Esophagus squamous epithelium (tissue), 5 donors: ENCODE measurements at regions not wholly inside any gene's neighbourhood (a gene's known extent, or its start where the extent isn't known, plus 50 kb on each side); places are given as distances from the start of the nearest gene placed in this dataset.

ENCODE experiments used
- DNase-seq: peaks from one replicate; lab custom pipeline; 2025; lab: John Stamatoyannopoulos, UW
- H3K27ac ChIP-seq, 4 donors: fragments of 200-600 bp; sonication (generic); one replicate each; pipeline ENCODE4 v1.5.1; 2016 to 2019; ENCODE audit warnings: mild to moderate bottlenecking in 1 of 4
- H3K27me3 ChIP-seq, 4 donors: fragments of 200-600 bp; sonication (generic); 1 replicate in 3 of 4; 2 replicates in 1 of 4; pipeline versions ENCODE4 v1.5.1 to v1.6.0; 2017 to 2021; ENCODE audit warnings: antibody characterized with exemption in 1 of 4
- H3K36me3 ChIP-seq, 3 donors: fragments of 200-600 bp; sonication (generic); one replicate each; pipeline ENCODE4 v1.5.1; 2016 to 2019
- H3K4me1 ChIP-seq, 3 donors: fragments of 200-600 bp; sonication (generic); one replicate each; pipeline ENCODE4 v1.5.1; 2017 to 2019
- H3K4me3 ChIP-seq, 4 donors: fragments of 200-600 bp; sonication (generic); 1 replicate in 3 of 4; 2 replicates in 1 of 4; pipeline ENCODE4 v1.5.1; 2016 to 2019; ENCODE audit warnings: mild to moderate bottlenecking in 2 of 4, moderate library complexity in 1 of 4
- H3K9me3 ChIP-seq, 3 donors: fragments of 200-600 bp; sonication (generic); one replicate each; pipeline ENCODE4 v1.5.1; 2016 to 2019
- POLR2A ChIP-seq, 4 donors: fragments of 450-650 bp; IDR thresholded peaks; one replicate each; pipeline ENCODE4 v1.6.1; 2017; ENCODE audit warnings: antibody characterized with exemption in 4 of 4, mild to moderate bottlenecking in 4 of 4, moderate library complexity in 3 of 4
- WGBS, 2 donors: methylation state at CpG; one replicate each; pipeline ENCODE4 v1.1.5; 2018; 5-methylcytosine and 5-hydroxymethylcytosine counted together
- intact Hi-C: fragments of 100-400 bp; cut with DNase I; formaldehyde crosslinking; loops from one replicate; pipeline ENCODE4 v1.15.0; 2022
- TF ChIP-seq, protein P1 (sequence below), 6 experiments: fragments of 450-650 bp in 4 of 6; fragments of 200-600 bp in 2 of 6; sonication (generic) in 2 of 6; IDR thresholded peaks; one replicate each; pipeline ENCODE4 v1.5.1; 2016 to 2019; ENCODE audit warnings: antibody characterized with exemption in 6 of 6, mild to moderate bottlenecking in 4 of 6, moderate library complexity in 4 of 6
- donor health status: DM: yes; HTN: yes; CAD: no.

DNA sequence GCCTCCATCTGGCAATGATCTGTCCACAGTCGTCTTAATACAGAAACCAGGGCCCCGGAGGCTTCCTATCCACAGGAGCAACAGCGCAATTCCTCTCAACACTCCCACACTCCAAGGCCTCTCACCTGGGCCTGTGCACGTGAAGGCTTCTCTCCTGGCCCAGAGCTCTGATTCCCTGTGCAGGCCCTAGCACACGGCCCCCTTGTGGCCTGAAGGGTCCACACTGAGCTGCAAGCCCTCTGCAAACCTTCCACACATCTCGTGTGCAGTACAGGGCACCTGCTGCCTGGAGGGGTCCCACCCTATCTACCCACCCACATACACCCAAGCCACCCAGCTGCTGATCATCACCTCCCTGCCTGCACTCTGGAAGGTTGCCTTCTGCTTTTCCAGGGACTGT is 150.1 kb upstream of the NUDT10 start:
- Histone ChIP-seq H3K36me3 (no peaks in the 10 kb centered on the region), H3K4me1 (no peaks in the 10 kb centered on the region), H3K27ac (no peak overlapping the region), H3K9me3 (no peaks in the 10 kb centered on the region), H3K27me3 (no peaks in the 10 kb centered on the region), H3K4me3 (no peak overlapping the region)
- WGBS, 2 donors: 49 to 80% methylated on average over 1 to 5 of the region's 6 CpGs
- TF ChIP-seq, protein P1, sequence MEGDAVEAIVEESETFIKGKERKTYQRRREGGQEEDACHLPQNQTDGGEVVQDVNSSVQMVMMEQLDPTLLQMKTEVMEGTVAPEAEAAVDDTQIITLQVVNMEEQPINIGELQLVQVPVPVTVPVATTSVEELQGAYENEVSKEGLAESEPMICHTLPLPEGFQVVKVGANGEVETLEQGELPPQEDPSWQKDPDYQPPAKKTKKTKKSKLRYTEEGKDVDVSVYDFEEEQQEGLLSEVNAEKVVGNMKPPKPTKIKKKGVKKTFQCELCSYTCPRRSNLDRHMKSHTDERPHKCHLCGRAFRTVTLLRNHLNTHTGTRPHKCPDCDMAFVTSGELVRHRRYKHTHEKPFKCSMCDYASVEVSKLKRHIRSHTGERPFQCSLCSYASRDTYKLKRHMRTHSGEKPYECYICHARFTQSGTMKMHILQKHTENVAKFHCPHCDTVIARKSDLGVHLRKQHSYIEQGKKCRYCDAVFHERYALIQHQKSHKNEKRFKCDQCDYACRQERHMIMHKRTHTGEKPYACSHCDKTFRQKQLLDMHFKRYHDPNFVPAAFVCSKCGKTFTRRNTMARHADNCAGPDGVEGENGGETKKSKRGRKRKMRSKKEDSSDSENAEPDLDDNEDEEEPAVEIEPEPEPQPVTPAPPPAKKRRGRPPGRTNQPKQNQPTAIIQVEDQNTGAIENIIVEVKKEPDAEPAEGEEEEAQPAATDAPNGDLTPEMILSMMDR (IDR thresholded peaks at IDR 0.05): no peak
- no peak for TF ChIP-seq POLR2A (IDR thresholded peaks at IDR 0.05)
- intact Hi-C loops: no loop called here
- DNase-seq: no peak

DNA sequence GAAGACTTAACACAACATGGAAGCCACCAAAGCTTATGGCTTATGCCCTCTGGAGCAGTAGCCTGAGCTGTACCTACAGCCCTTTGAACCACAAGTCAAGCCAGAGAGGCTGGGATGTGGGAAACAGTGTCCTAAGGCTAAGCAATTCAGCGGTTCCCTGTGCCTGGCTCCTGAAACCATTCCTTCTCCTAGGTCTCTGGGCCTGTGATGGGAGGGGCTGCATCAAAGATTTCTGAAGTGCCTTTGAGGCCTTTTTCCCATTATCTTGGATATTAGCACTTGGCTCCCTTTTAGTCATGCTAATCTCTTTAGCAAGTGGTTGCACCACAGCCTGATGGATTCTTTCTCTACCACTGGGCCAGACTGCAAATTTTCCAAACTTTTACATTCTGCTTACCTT is 140.5 kb upstream of the NUDT10 start:
- WGBS, 2 donors: 75% methylated on average over 1 of the region's 1 CpG; no CpG with 5 or more reads in 1 of the 2 donors
- H3K36me3 ChIP-seq: no peaks in the 10 kb centered on the region
- H3K9me3 ChIP-seq: peaks cover 0 to 2% (median 0%) of the 10 kb centered on the region in 3 donors
- no peak overlapping the region for H3K27ac ChIP-seq
- H3K4me1 ChIP-seq: no peaks in the 10 kb centered on the region
- intact Hi-C loops: no loop called here
- TF ChIP-seq POLR2A (IDR thresholded peaks at IDR 0.05): no peak
- TF ChIP-seq, protein P1 (IDR thresholded peaks at IDR 0.05): no peak
- H3K4me3 ChIP-seq: no peak overlapping the region
- no peak for DNase-seq
- peaks cover 0 to 2% (median 0%) of the 10 kb centered on the region in 4 donors for H3K27me3 ChIP-seq

DNA sequence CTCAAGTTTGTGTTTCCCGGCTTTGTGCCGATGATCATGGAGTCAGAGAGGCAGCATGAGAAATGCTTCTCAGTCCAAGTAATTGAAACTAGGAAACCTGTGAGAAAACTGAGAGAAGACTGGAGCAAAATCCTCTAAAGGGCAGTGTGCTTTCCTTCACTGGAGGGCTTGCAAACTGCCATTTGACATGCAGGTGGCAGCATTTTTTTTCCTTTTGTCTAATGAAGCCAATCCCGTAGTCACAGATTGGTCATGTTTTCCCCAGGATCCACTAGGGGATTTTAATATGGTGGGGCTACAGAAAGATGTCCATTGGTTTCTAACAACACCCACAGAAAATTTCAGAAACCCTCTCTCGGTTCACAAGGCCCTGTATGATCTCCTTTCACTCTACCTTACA is 117.4 kb upstream of the NUDT10 start:
- Histone ChIP-seq H3K36me3 (no peaks in the 10 kb centered on the region), H3K27ac (no peak overlapping the region), H3K27me3 (no peaks in the 10 kb centered on the region), H3K9me3 (no peaks in the 10 kb centered on the region), H3K4me1 (no peaks in the 10 kb centered on the region), H3K4me3 (no peak overlapping the region)
- TF ChIP-seq, protein P1 (IDR thresholded peaks at IDR 0.05): no peak
- no peak for TF ChIP-seq POLR2A (IDR thresholded peaks at IDR 0.05)
- 33 to 63% methylated on average over 2 to 4 of the region's 4 CpGs for WGBS, 2 donors
- intact Hi-C loops: no loop called here
- DNase-seq: no peak

DNA sequence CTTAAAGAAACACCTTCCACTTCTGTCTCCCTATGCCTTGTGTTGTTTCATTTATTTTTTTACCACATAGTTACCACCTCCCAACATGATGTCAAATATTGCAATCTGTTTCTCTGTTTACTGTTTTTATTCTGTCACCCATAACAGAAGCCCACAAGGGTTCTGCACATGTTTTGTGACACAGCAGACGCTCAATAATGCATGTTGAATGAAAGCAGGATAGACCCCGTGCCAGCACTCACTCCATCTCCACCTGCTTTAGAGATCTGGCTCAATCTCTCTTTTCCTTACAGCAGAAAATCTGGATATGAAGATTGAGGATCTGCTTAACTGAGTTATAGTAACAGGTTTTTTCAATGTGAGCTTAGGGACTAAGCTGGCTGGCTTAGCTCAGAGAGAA is 116.8 kb upstream of the NUDT10 start:
- TF ChIP-seq POLR2A (IDR thresholded peaks at IDR 0.05): no peak
- TF ChIP-seq, protein P1 (IDR thresholded peaks at IDR 0.05): no peak
- no peaks in the 10 kb centered on the region for H3K9me3 ChIP-seq
- no peak for DNase-seq
- no peaks in the 10 kb centered on the region for H3K27me3 ChIP-seq
- no peak overlapping the region for H3K4me3 ChIP-seq
- no peaks in the 10 kb centered on the region for H3K4me1 ChIP-seq
- intact Hi-C loops: no loop called here
- H3K36me3 ChIP-seq: no peaks in the 10 kb centered on the region
- H3K27ac ChIP-seq: no peak overlapping the region
- WGBS, 2 donors: 64 to 85% methylated on average over 2 of the region's 2 CpGs

DNA sequence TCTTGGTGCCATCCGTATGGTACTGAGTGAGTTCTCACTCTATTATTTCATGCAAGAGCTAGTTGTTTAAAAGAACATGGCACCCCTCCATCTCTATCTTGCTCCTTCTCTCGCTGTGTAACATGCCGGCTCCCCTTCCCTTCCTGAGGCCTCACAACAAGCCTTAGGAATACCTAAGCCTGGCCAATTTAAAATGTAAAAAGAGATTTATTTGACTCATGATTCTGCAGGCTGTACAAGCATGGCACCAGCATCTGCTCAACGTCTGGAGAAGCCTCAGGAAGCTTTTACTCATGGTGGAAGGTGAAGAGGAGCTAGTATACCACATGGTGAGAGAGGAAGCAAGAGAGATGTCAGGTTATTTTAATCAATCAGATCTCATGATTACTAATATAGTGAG is 90.4 kb upstream of the NUDT10 start:
- Histone ChIP-seq H3K4me1 (no peaks in the 10 kb centered on the region), H3K36me3 (no peaks in the 10 kb centered on the region), H3K27me3 (no peaks in the 10 kb centered on the region), H3K27ac (no peak overlapping the region), H3K9me3 (peaks cover 0 to 4% (median 0%) of the 10 kb centered on the region in 3 donors), H3K4me3 (no peak overlapping the region)
- 63 to 67% methylated on average over 3 to 4 of the region's 4 CpGs for WGBS, 2 donors
- intact Hi-C loops: no loop called here
- DNase-seq: no peak
- TF ChIP-seq, protein P1 (IDR thresholded peaks at IDR 0.05): no peak
- no peak for TF ChIP-seq POLR2A (IDR thresholded peaks at IDR 0.05)
